GM18520 (cell line): ENCODE measurements at regions not wholly inside any gene's neighbourhood (a gene's known extent, or its start where the extent isn't known, plus 50 kb on each side); places are given as distances from the start of the nearest gene placed in this dataset.

Experiments used
- ATAC-seq: cut with Tn5 transposase; IDR thresholded peaks from one replicate; pipeline ENCODE4 v1.9.1; 2021; ENCODE audit not compliant: unreplicated experiment

- no peak for ATAC-seq
These were observed 173.7 kb downstream of the PWWP3B start for GRCh38 chrX:106341823-106342222.

DNA sequence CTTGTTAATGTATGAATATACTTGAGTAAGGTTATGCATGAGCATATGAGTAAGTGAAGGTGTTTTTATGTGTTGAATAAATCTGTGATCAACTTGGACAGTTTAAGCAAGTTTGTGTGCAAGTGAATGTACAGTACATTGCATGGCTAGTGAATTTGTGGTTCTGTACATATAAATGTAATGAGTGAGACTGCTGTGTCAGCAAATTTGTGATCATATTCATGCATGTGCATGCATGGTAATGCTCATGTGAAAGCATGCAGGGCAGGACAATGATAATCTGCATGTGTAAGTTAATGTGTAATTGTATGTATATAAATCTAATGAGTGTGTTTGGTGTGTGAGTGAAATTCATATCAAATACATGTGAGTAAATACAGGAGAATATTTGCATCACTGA lies 188.5 kb downstream of the PWWP3B start:
- ATAC-seq, result no peak

DNA sequence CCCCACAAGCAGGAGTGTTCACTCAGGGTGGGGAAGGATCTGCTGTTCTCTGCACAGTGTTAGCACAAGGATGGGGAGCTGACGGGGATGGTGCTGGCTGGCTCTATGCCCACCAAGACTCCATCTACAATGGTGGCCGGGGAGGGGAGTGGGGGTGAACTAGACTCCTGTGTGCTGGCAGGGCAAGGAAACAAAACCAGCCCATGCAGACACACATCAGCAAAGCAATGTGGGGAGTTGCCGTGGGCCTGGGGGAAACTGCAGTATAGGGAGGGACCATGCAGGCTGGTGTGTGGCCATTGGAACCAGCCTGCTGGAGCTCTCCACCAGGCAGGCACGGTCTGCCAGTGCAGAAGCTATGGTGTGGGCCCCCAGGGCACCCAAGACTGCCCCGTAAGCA lies 195.1 kb downstream of the PWWP3B start:
- no peak for ATAC-seq

DNA sequence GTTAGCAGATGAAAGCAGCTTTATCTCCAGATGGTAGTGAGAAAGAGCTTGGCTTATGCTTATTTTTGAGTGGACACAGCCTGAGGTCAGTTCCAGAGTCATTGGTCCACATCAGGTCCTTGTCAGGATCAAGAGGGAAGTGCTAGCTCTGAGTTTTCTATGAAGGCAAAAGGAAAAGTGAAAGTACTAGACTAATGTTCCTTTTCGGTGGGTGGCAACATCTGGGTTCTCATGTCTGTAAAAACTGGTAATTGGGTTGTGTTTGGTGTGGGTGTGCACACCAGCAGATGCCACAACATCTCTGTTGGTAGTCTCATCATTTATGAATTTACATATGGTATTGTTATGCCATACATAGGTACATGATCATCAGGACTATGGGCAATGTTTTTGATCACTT lies 210.5 kb downstream of the PWWP3B start:
- ATAC-seq, result no peak

DNA sequence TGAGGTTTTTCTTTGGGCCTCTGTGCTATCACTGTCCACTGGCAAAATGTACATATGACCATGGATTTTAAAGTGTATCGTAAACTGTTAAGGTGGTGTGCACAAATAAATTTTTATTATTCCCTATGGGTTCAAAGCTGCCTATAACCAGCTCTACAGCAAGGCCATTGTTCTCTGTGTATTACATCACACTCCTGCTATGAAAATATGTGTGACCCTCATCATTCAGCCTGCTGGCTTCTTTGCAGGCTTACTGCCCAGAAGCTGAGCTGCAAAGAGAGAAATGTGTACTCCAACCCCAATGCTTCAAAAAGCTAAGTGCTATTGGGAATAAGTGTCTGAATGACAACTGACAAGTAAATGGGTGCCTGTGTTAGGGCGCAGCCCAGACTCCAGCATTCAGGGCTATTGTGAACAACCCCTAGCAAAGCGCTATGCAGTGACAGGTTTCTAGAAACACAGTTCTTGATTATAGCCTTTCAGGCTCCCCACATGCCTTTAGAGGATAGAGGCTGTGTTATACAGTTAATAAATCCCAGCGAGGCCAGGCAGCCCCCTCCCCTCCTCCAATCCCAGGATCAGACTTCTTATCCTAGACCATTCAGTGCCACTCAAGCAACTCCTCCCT lies 220.4 kb upstream of the RADX start:
- ATAC-seq, result no peak

DNA sequence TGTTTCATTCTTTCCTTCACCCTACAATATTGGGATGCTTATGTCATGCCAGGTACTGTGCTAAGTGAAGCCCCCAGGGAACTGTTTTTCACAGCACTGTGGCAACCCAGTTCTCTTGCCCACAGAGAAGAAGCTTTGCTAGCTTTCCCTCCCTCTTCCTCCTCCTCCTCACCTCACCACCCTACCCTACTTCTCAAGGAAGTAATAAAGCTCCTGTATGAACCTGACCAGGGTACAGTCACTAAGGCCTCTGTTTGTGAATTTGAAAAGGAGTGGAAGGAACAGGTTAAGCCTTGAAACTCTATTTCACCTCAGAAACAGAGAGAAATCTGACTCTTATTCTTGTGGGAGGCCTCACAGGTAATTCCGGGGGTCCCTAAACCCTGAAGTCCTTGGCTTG lies 219.4 kb upstream of the RADX start:
- ATAC-seq, result no peak

GRCh38 chrX:106397788-106398538 lies 213.8 kb upstream of the RADX start:
- no peak for ATAC-seq

DNA sequence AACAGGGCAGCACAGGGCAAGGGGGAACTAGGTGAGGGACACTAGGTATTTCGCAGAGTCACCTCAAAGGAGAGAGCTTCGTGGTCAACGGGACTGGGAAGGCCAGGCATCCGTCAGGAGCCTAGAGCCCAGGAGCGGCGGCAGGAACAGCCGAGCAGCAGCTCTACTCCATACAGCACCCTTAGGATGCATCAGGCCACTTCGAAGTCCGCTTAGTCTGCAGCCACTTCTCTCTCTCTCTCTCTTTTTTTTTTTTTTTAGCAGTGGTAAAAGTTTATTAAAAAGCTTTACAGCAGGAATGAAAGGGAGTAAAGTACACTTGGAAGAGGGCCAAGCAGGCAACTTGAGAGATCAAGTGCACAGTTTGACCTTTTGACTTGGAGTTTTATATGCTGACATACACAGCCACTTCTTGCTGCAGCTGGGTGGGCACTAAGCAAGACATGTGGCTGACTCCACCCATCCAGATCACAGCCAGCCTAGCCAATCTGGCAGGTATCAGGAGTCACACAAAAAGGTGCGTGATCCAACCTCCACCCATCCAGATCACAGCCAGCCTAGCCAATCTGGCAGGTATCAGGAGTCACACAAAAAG lies 209.7 kb upstream of the RADX start:
- no peak for ATAC-seq

DNA sequence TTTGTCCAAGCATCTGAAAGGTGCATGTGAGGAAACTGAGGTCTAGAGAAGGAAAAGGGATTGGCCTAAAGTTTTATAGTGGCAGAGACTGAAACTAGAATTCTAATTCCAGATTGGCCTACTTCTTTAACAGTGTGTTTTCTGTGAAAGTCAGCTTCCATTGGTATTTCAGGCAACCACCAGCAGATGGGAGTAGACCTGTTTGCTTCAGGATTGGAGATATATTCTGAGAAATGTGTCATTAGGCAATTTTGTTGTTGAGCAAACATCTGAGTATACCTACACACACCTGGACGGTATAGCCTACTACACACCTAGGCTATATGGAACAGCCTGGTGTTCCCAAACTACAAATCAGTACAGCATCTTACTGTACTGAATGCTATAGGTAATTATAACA lies 207.3 kb upstream of the RADX start:
- no peak for ATAC-seq

DNA sequence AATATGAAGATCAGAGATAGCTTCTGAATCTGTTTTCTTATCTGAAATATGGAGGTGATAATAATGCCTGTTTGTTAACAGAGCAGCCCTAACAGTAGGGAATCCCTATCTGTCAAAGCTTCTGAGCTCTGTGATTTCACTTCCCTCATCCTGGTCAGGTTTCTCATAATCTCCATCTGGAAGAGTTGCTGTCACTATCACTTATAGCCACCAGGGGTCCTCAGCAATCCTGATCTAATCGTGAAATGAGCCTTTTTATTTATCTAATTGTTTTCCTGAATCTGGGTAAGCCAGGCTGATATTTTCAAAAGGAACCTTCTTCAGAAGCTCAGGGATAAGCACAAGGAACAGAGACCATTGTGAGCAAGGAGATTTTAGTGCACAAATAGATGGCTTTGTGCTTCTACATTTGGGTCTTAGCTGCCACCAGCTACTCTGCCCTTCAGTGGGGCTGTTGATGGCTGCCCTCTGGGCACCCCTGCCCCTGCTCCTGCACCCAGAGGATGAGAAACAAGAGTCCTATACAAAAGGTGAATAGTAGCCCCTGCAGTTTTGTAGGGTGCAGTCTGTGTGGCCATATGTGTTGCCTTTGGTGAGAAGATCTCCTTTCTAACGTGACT lies 196.4 kb upstream of the RADX start:
- ATAC-seq, result no peak

- no peak for ATAC-seq
These were observed 175.1 kb upstream of the RADX start for GRCh38 chrX:106436691-106437090.

DNA sequence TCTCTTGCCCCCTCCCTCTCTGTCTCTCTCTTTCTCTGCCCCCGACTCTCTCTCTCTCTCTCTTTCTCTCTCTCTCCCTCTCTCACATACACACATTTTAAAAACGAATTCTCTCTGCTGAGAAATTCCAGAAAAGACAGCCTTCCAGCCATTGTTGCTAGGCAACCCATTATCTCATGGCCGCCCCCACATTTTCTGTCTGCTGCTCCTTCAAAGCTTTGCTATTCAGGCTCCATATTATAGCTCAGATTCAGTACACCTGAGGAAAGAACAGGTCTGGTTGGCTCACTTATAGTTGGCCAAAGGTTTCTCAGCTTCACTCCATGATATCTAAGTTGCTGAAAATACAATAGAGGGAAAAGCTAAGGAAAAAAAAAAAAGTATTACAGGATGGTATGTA lies 174.4 kb upstream of the RADX start:
- ATAC-seq, result no peak

GRCh38 chrX:106450405-106450804 lies 161.4 kb upstream of the RADX start:
- ATAC-seq, result no peak

DNA sequence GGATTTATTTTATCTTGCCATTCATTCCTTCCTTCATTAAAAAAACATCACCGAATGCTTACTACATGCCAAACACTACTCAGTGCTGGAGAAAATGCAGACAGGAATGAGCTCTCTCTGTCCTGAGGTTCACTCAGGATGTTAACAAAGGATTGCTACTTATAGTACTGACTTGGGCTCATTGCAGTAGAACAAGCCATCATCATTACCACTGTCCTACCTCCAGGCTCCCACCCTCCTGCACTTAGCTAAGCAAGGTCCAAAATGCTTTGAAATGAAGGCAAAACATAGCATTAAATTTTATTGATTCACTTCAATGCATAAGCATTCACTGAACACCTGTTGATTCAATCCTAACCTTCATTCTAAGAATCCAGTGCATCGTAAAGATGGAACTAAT lies 159.8 kb upstream of the RADX start:
- no peak for ATAC-seq

GRCh38 chrX:106454991-106455390 lies 156.8 kb upstream of the RADX start:
- ATAC-seq, result no peak

GRCh38 chrX:106457802-106458201 lies 154.0 kb upstream of the RADX start:
- no peak for ATAC-seq

DNA sequence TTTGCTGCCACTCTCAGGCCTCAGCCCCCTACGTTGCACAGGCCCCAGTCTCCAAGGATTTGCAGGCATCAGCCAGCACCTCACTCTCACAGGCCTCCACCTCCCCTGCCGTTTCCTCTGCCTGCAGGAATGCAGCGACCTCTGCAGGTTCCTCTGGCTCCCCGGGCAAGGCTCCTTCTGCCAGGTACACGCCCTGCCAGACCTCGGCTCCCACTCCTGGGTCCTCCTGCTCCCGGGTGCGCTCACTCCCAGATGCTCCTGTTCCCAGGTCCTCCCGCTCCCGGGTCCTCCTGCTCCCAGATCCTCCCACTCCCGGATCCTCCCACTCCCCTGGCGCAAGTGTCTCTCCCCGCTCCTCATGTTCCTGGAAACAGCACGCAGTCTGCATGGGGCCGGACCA lies 144.4 kb upstream of the RADX start:
- no peak for ATAC-seq

DNA sequence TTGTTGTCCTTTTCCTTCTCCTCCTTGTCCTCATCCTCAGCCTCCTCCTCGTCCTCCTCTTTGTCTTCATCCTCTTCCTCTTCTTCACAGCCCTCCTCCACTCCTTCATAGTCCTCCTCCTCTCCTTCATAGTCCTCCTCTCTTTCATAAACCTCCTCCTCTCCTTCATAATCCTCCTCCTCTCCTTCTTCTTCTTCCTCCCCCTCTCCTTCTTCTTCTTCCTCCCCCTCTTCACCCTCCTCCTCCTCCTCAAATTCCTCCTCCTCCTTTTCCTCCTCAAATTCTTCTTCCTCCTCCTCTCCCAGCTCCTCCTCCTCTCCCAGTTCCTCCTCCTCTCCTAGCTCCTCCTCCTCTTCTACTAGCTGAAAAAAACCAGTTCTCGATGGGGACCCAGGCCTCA lies 143.8 kb upstream of the RADX start:
- ATAC-seq, result no peak

GRCh38 chrX:106468433-106468832 lies 143.3 kb upstream of the RADX start:
- no peak for ATAC-seq

- no peak for ATAC-seq
These were observed 131.9 kb upstream of the RADX start for GRCh38 chrX:106479920-106480319.

- no peak for ATAC-seq
These were observed 130.4 kb upstream of the RADX start for GRCh38 chrX:106481341-106481740.

DNA sequence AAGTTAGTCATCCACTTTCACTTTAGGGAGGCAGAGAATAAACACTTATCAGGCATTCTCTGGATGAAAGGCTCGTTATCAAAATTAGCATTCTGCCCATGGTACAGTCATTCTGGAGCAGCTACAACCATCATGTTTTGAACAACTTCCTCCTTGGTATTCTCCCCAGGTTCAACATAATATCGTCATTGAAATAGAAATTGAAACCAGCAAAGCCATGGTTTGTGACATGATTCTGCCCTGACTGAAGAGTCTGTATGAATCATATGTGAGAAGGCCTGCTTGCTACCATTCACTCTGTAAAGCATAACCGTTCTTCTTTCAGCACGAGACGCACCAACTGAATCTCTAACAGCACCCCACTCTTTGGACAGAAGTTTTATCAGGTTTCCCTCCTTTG lies 127.5 kb upstream of the RADX start:
- peak; percentile 98 for ATAC-seq
